MM.1S (cell line): ENCODE measurements at regions not wholly inside any gene's neighbourhood (a gene's known extent, or its start where the extent isn't known, plus 50 kb on each side); places are given as distances from the start of the nearest gene placed in this dataset.

Experiments
- DNase-seq: peaks from one replicate; pipeline ENCODE4 v3.0.0-alpha.2; 2015
- H2AFZ ChIP-seq: fragments of 300-600 bp; sonication (generic); 2 replicates; pipeline ENCODE4 v1.6.0; 2016; ENCODE audit warnings: antibody characterized with exemption, low read length
- H3F3A ChIP-seq: fragments of 300-600 bp; sonication (generic); 2 replicates; pipeline ENCODE4 v1.6.1; 2016; ENCODE audit warnings: mild to moderate bottlenecking, antibody characterized with exemption, low read length, moderate library complexity, mixed read lengths; ENCODE audit not compliant: insufficient read depth
- H3K27ac ChIP-seq: fragments of 300-600 bp; sonication (generic); 2 replicates; pipeline ENCODE4 v1.5.1; 2016; ENCODE audit warnings: mild to moderate bottlenecking, low read length
- H3K27me3 ChIP-seq: fragments of 300-600 bp; sonication (generic); replicated peaks from 2 replicates; pipeline ENCODE4 v1.6.0; 2016; ENCODE audit warnings: low read length; ENCODE audit not compliant: insufficient read depth
- H3K36me3 ChIP-seq: fragments of 300-600 bp; sonication (generic); replicated peaks from 2 replicates; pipeline ENCODE4 v1.6.1; 2016; ENCODE audit warnings: mild to moderate bottlenecking, low read length, mixed read lengths; ENCODE audit not compliant: insufficient read depth
- H3K4me1 ChIP-seq: fragments of 300-600 bp; sonication (generic); 2 replicates; pipeline ENCODE4 v1.6.1; 2016; ENCODE audit warnings: low read length, mixed read lengths
- H3K4me2 ChIP-seq: fragments of 300-600 bp; sonication (generic); 2 replicates; pipeline ENCODE4 v1.6.0; 2016; ENCODE audit warnings: low read depth, low read length
- H3K4me3 ChIP-seq: fragments of 300-600 bp; sonication (generic); 2 replicates; pipeline ENCODE4 v1.5.1; 2016; ENCODE audit warnings: low read length, mixed read lengths
- H3K79me2 ChIP-seq: fragments of 300-600 bp; sonication (generic); 2 replicates; pipeline ENCODE4 v1.6.1; 2016; ENCODE audit warnings: mixed run types, low read length, mixed read lengths
- H3K9ac ChIP-seq: fragments of 300-600 bp; sonication (generic); 2 replicates; pipeline ENCODE4 v1.6.1; 2016; ENCODE audit warnings: low read length, mixed read lengths
- H3K9me2 ChIP-seq: fragments of 300-600 bp; sonication (generic); replicated peaks from 2 replicates; pipeline ENCODE4 v1.6.1; 2016; ENCODE audit warnings: mild to moderate bottlenecking, low read length, mixed read lengths; ENCODE audit not compliant: insufficient read depth
- H3K9me3 ChIP-seq: fragments of 300-600 bp; sonication (generic); replicated peaks from 2 replicates; pipeline ENCODE4 v1.6.1; 2016; ENCODE audit warnings: mild to moderate bottlenecking, low read length, mixed read lengths; ENCODE audit not compliant: insufficient read depth
- H4K20me1 ChIP-seq: fragments of 300-600 bp; sonication (generic); 2 replicates; pipeline ENCODE4 v1.6.1; 2016; ENCODE audit warnings: mild to moderate bottlenecking, low read length, moderate library complexity, mixed read lengths; ENCODE audit not compliant: insufficient read depth
- EZH2 ChIP-seq: fragments of 300-600 bp; sonication (generic); optimal IDR thresholded peaks from 2 replicates; pipeline ENCODE3; 2017; ENCODE audit warnings: low read depth, mild to moderate bottlenecking, antibody characterized with exemption, low read length, mixed read lengths
- EZH2phosphoT487 ChIP-seq: fragments of 300-600 bp; sonication (generic); IDR thresholded peaks from 2 replicates; pipeline ENCODE4 v1.6.1; 2018; ENCODE audit warnings: antibody characterized with exemption, low read length
- TF ChIP-seq, protein P1 (sequence below): fragments of 300-600 bp; sonication (generic); IDR thresholded peaks from 2 replicates; pipeline ENCODE4 v1.5.1; 2016; ENCODE audit warnings: antibody characterized with exemption, low read length, mixed read lengths

DNA sequence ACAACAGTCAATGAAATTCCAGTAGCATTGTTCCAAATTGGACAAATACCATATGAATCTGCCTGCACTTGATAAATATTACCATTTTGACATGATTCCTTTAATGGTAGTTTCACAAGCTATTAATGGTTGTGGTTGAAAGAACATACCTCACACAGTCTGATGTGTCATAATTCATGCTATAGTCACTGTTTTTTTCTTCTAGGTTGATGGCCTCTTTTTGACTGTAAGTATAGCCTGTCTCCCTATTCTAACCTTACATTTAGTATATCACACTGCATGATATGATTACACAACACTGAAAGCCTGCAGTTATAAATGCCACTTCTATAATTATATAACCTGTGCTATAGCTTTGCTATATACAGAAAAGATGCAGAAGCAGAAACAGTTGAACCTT is 834.1 kb downstream of the NSUN3 start:
- Histone ChIP-seq H4K20me1 (no peaks in the 10 kb centered on the region), H3K27me3 (no peaks in the 10 kb centered on the region), H3K27ac (peak overlapping the region; percentile 27; the same call in 1 of the 2 replicates), H3K9me2 (no peaks in the 10 kb centered on the region), H2AFZ (no peak overlapping the region), H3K9me3 (no peaks in the 10 kb centered on the region), H3K4me3 (no peak overlapping the region), H3K4me1 (peaks cover 19% of the 10 kb centered on the region), H3K36me3 (no peaks in the 10 kb centered on the region), H3F3A (peaks cover 7% of the 10 kb centered on the region; the same call in 1 of the 2 replicates), H3K79me2 (no peaks in the 10 kb centered on the region), H3K4me2 (peak overlapping the region; percentile 28), H3K9ac (no peak overlapping the region)
- peak; percentile 63 for DNase-seq
- TF ChIP-seq EZH2, result no peak

- Histone ChIP-seq H3K9me2 (no peaks in the 10 kb centered on the region), H3K79me2 (no peaks in the 10 kb centered on the region), H3K4me3 (no peak overlapping the region), H3K4me2 (no peak overlapping the region), H3K9me3 (no peaks in the 10 kb centered on the region), H3K4me1 (no peaks in the 10 kb centered on the region), H3K36me3 (no peaks in the 10 kb centered on the region), H3F3A (no peaks in the 10 kb centered on the region), H3K27me3 (no peaks in the 10 kb centered on the region), H2AFZ (no peak overlapping the region), H3K9ac (no peak overlapping the region), H3K27ac (no peak overlapping the region), H4K20me1 (no peaks in the 10 kb centered on the region)
- TF ChIP-seq EZH2phosphoT487 (no peak), EZH2 (no peak)
- TF ChIP-seq, protein P1, sequence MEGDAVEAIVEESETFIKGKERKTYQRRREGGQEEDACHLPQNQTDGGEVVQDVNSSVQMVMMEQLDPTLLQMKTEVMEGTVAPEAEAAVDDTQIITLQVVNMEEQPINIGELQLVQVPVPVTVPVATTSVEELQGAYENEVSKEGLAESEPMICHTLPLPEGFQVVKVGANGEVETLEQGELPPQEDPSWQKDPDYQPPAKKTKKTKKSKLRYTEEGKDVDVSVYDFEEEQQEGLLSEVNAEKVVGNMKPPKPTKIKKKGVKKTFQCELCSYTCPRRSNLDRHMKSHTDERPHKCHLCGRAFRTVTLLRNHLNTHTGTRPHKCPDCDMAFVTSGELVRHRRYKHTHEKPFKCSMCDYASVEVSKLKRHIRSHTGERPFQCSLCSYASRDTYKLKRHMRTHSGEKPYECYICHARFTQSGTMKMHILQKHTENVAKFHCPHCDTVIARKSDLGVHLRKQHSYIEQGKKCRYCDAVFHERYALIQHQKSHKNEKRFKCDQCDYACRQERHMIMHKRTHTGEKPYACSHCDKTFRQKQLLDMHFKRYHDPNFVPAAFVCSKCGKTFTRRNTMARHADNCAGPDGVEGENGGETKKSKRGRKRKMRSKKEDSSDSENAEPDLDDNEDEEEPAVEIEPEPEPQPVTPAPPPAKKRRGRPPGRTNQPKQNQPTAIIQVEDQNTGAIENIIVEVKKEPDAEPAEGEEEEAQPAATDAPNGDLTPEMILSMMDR, result no peak
- peak; percentile 24 for DNase-seq
Observed at GRCh38 chr3:94904156-94904674, 841.4 kb downstream of the NSUN3 start.

- Histone ChIP-seq H2AFZ (no peak overlapping the region), H3K4me3 (no peak overlapping the region), H3K4me2 (no peak overlapping the region), H3K9me2 (no peaks in the 10 kb centered on the region), H3K27ac (no peak overlapping the region), H3K9ac (no peak overlapping the region), H3K4me1 (no peaks in the 10 kb centered on the region), H3K79me2 (no peaks in the 10 kb centered on the region), H3K9me3 (no peaks in the 10 kb centered on the region), H3K27me3 (no peaks in the 10 kb centered on the region), H3K36me3 (no peaks in the 10 kb centered on the region), H4K20me1 (no peaks in the 10 kb centered on the region), H3F3A (no peaks in the 10 kb centered on the region)
- no peak for DNase-seq
- TF ChIP-seq, protein P1, result no peak
- TF ChIP-seq EZH2, result no peak
- TF ChIP-seq EZH2phosphoT487, result no peak
Observed at GRCh38 chr3:94909726-94910125, 846.9 kb downstream of the NSUN3 start.

GRCh38 chr3:94912656-94913055 is 849.8 kb downstream of the NSUN3 start:
- Histone ChIP-seq H4K20me1 (no peaks in the 10 kb centered on the region), H3K9me3 (no peaks in the 10 kb centered on the region), H3K4me1 (no peaks in the 10 kb centered on the region), H3K79me2 (no peaks in the 10 kb centered on the region), H3K36me3 (no peaks in the 10 kb centered on the region), H3K27me3 (no peaks in the 10 kb centered on the region), H2AFZ (no peak overlapping the region), H3K4me2 (no peak overlapping the region), H3K4me3 (no peak overlapping the region), H3K9me2 (no peaks in the 10 kb centered on the region), H3F3A (no peaks in the 10 kb centered on the region), H3K9ac (no peak overlapping the region), H3K27ac (no peak overlapping the region)
- DNase-seq, result no peak
- TF ChIP-seq, protein P1, result no peak
- no peak for TF ChIP-seq EZH2
- no peak for TF ChIP-seq EZH2phosphoT487
